GM19239 (cell line): ENCODE measurements at regions not wholly inside any gene's neighbourhood (a gene's known extent, or its start where the extent isn't known, plus 50 kb on each side); places are given as distances from the start of the nearest gene placed in this dataset.

Source experiments
- DNase-seq: peaks from one replicate; pipeline ENCODE4 v3.0.0; 2011; ENCODE audit warnings: low spot score; ENCODE audit not compliant: insufficient read length
- FAIRE-seq: peaks from 2 replicates; lab custom pipeline; 2011; peaks lifted over from hg19 to GRCh38; lab: Jason Lieb, UNC

GRCh38 chr10:36882781-36883180, 242.6 kb upstream of the ANKRD30A start:
- FAIRE-seq: no peak
- DNase-seq: no peak

GRCh38 chr10:36880898-36881297, 244.5 kb upstream of the ANKRD30A start:
- DNase-seq (no peak), FAIRE-seq (no peak)

GRCh38 chr10:36872702-36873393, 252.6 kb upstream of the ANKRD30A start:
- peak; percentile 20 for DNase-seq
- no peak for FAIRE-seq

- no peak for FAIRE-seq
Measured at GRCh38 chr10:36840788-36841187, 284.6 kb upstream of the ANKRD30A start.

GRCh38 chr10:36837416-36837815, 288.0 kb upstream of the ANKRD30A start:
- DNase-seq (no peak), FAIRE-seq (no peak)

More at GRCh38 chr10:36840788-36841187, 284.6 kb upstream of the ANKRD30A start:
- no peak for DNase-seq

GRCh38 chr10:36819781-36820180, 305.6 kb upstream of the ANKRD30A start:
- DNase-seq: no peak
- no peak for FAIRE-seq

GRCh38 chr10:36817898-36818297, 307.5 kb upstream of the ANKRD30A start:
- FAIRE-seq: no peak
- DNase-seq: no peak

- DNase-seq: no peak
- FAIRE-seq: no peak
Measured at GRCh38 chr10:36808625-36809362, 316.6 kb upstream of the ANKRD30A start.

- DNase-seq: no peak
- no peak for FAIRE-seq
Measured at GRCh38 chr10:36803229-36803628, 322.2 kb upstream of the ANKRD30A start.

- no peak for DNase-seq
- no peak for FAIRE-seq
Measured at GRCh38 chr10:36802490-36803153, 322.8 kb upstream of the ANKRD30A start.

- DNase-seq (no peak), FAIRE-seq (no peak)
Measured at GRCh38 chr10:36801660-36802059, 323.7 kb upstream of the ANKRD30A start.

GRCh38 chr10:36794981-36795380, 330.4 kb upstream of the ANKRD30A start:
- FAIRE-seq (no peak), DNase-seq (no peak)

GRCh38 chr10:36789974-36790373, 335.4 kb upstream of the ANKRD30A start:
- no peak for FAIRE-seq
- DNase-seq: no peak

- FAIRE-seq (no peak), DNase-seq (no peak)
Measured at GRCh38 chr10:36788152-36788551, 337.2 kb upstream of the ANKRD30A start.

GRCh38 chr10:36783400-36783799, 342.0 kb upstream of the ANKRD30A start:
- FAIRE-seq (no peak), DNase-seq (no peak)

- DNase-seq (no peak), FAIRE-seq (no peak)
Measured at GRCh38 chr10:36781570-36781969, 343.8 kb upstream of the ANKRD30A start.

- no peak for FAIRE-seq
Measured at GRCh38 chr10:36780158-36780557, 345.2 kb upstream of the ANKRD30A start.

GRCh38 chr10:36779238-36779846, 346.1 kb upstream of the ANKRD30A start:
- FAIRE-seq: no peak
- DNase-seq: no peak

More at GRCh38 chr10:36780158-36780557, 345.2 kb upstream of the ANKRD30A start:
- DNase-seq: no peak

- DNase-seq: no peak
- no peak for FAIRE-seq
Measured at GRCh38 chr10:36778651-36779050, 346.7 kb upstream of the ANKRD30A start.

GRCh38 chr10:36773652-36774051, 351.7 kb upstream of the ANKRD30A start:
- FAIRE-seq: no peak
- DNase-seq: no peak

GRCh38 chr10:36771725-36772124, 353.7 kb upstream of the ANKRD30A start:
- FAIRE-seq (no peak), DNase-seq (no peak)
